Stimulated activated naive CD8-positive, alpha-beta T cell treated with anti-CD3 and anti-CD28 coated beads, Interleukin-15, Interleukin-2, amounts not matched to agents 100 U/mL and 50 U/mL, for 24 hours (primary cell): ENCODE measurements at regions not wholly inside any gene's neighbourhood (a gene's known extent, or its start where the extent isn't known, plus 50 kb on each side); places are given as distances from the start of the nearest gene placed in this dataset.
"Not testable (repeated sequence)": the region's sequence is repeated elsewhere in the genome, so short reads cannot be mapped to it uniquely, and the experiment has no call there.

Experiments used
- ATAC-seq: fragments of 150-1000 bp; cut with Tn5 transposase; one replicate; pipeline ENCODE4 v1.10.0; 2021
- DNase-seq: peaks from one replicate; pipeline ENCODE4 v3.0.0; 2021

DNA sequence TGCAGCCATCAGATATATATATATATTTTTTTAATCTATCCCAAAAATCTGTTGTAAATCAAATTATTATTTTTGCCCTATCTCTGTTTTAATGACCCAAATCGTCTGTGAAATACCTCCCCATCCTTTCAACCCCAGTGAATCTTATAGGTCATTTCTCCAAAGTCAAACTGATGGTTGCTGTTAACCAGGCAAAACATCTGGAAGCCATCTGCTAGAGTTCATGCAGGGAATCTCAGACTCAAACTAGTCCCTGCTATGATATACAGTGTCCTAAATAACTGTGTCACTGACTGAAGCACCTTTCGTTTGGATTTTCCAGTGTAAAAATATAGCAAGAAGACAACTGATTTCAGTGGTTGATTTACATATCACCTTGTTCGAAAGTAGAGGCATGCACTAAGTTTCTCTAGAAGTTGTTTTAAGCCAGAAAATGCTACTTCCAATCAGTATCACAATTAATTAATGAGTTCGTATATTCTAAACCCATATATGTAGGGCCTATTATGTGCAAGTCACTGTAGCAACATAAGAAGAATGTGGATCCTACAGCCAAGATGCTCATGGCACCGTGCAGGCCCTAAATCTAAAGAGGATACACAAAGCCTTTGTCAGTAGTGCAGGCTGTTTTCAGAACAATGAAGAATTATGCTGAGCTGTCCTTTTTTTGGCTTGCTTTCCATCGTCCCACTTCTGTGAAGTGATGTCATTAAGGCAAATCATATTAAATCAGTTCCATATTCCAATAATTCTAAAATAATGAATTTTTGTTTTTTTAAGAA, 566.0 kb downstream of the STK39 start:
- ATAC-seq (no peak), DNase-seq (no peak)

DNA sequence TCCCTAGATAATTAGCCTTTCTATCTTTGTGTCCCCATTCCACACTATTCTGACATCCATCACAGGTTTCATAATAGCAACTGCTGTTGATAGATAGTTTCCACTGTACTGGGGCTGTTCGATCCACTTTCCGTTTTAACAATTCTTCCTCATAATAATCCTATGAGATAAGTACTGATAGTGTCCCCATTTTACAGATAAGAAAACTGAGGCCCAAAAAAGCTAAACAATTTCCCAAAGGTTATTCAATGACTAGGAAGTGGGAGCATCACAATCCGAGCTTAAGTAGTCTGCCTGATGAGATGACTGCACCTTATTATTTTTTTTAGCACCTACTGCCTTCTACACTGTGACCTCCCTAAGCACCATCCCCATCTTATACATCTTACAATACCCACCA, 569.2 kb downstream of the STK39 start:
- no peak for ATAC-seq

DNA sequence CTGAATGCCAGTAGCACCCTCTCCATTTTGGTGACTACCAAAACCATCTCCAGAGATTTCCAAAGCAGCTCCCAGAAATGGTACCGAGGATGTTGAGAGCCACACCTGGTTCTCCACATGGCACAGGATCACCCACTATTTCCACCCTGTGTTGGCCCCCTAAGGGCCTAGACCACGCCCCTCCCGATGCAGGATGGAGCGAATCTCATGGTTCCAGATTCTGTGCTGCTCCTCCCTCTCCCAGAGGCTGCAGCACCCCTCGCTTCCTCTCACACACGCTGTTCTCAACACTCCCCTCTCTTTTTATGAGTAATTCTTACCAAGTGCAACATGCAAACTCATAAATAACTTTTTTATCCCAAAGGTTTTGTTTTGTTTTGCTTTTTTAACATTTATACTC, 571.5 kb downstream of the STK39 start:
- DNase-seq (no peak), ATAC-seq (no peak)

More for the DNA sequence above, 569.2 kb downstream of the STK39 start:
- DNase-seq, result no peak

DNA sequence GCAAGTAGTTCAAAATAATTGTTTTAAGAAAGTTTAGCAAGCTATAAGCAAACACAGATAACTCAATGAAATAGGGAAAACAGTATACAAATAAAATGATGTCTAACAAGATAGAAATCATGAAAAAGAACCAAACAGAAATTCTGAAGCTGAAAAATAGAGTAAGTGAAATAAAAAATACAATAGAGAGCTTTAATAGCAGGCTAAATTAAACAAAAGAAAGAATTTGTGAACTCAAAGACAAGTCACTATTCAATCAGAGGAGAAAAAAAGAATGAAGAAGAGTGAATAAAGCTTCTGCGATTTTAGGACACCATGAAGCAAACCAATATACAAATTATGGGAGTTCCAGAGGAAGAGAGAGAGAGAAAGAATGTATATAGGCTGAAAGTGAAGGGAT, 576.8 kb downstream of the STK39 start:
- no peak for ATAC-seq
- DNase-seq, result no peak

DNA sequence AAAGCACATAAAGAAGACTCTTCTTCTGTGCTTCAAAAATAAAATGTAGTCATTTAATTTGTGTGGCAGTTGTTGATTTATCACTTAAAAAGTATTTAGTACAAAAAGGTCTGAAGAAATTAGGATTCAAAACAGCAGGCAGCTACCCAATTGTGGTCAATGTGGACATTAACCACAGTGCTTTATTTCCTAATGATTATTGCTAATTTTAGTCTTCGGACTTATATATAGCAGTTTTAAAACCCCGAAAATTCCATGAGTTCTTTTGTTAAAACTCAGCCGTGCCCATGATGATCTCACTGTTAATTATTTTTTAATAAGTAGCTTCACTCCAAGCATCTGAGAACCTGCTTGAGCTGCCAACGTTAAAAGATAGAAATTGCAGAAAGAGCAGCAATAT, 594.3 kb downstream of the STK39 start:
- DNase-seq (no peak), ATAC-seq (no peak)

DNA sequence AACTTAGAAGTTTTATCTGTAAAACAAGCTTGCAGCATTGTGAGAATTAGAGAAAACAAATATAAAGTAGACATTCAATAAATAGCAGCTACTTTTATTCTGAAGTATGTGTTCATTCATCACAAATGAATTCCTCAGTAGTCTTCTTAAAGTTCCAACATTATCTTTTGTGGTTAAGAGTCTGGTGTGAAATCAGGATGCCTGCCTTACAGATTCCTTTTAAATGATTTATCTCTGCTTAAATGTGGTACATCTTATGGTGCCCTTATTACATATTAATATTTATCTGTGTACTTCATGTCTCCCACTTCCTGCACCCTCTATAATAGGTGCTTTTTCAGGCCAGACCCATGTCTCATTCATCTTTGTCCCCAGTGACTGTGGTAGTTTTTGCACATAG, 595.0 kb downstream of the STK39 start:
- DNase-seq (no peak), ATAC-seq (no peak)

DNA sequence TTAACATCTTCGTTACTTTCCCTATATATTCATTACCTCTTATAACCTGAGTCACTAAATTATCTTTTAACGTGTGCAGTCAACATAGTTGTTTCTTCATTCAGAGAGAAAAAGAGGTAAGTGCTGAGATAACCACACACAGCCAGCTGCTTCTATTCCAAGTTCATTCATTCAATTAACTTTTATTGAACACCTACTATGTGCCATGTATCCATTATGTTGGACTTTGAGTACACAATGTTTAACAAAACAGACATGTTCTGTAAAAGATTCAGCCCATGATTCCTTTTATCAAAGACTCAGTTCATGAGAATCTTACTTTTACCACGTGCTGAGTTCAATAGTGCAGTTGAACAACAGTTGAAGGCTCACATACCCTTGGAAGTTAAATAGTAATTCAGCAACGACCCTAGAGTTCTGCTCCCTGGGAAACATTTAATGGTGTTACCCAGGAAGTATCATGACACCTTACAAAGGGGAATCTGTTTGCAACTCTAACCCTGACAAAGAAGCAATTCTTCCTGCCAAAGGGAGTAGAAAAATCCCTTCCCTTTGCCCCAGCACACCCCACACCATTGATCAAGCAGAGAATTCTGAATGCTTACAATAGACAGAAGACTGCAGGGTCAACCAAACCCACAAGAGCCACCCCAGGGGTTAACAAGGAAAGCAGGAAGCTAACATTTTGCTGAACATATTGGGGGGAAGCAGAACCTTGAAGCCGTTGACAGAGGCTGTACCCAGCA, 595.8 kb downstream of the STK39 start:
- ATAC-seq (no peak), DNase-seq (no peak)

DNA sequence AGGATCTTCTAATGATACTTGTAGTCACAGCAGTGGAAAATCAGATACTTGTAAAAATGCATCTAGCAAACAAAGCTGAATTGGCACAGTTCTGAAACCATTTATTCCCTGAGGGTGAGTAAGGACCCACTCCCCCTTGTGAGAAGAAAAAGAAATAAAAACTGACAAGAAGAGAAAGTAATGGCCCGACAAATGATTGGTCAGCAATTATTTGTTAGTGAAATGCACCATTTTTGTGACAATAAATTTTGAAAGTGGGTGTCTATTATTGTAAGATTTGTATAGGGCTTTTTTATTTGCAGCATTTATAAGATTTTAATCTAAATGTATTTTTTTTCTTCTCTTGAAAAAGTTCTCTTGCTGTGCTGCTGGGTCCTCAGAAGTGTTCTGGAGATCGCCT, 600.8 kb downstream of the STK39 start:
- DNase-seq (no peak), ATAC-seq (no peak)

DNA sequence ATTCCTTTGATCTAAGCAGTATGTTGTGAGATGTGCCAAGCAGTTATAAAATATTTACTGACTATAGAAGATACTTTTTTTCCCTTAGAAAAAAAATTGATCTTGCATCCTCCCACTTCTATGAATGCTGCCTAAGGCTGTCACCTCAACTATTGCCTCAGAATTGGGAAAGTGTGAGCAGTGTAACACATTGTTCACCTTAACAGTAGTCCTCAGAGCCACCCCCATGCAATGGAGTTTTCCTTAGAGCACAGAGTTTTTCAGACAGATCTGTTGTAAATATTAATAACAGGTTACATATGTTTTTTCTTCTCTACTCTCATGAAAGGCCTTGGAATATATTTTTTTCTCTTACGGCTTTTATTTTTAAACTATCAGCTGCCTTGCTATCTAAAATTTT, 607.3 kb downstream of the STK39 start:
- no peak for ATAC-seq

DNA sequence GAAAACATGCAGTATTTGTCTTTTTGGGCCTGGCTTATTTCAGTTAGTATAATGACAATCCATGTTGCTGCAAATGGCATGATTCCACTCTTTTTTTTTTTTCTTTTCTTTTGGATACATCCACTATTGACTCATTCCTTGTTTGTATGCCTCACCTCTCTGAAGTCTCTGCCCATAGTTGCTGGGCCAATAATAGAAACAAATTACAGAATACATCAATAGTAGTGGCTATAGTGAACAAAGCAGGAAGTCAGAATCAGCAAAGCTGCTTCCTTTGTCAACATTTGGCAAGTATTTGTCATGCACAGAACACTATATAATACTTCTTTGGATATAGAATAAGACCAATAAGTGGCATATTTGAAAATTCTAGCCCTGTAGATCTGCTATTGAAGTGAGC, 609.7 kb downstream of the STK39 start:
- no peak for ATAC-seq
- no peak for DNase-seq

More for the DNA sequence above, 607.3 kb downstream of the STK39 start:
- no peak for DNase-seq

DNA sequence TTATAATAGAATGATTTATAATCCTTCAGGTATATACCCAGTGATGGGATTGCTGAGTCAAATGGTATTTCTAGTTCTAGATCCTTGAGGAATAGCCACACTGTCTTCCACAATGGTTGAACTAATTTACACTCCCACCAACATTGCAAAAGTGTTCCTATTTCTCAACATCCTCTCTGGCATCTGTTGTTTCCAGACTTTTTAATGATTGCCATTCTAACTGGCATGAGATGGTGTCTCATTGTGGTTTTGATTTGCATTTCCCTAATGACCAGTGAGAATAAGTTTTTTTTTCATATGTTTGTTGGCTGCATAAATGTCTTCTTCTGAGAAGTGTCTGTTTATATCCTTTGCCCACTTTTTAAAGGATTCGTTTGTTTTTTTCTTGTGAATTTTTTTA, 615.1 kb downstream of the STK39 start:
- ATAC-seq, result not testable (repeated sequence)

DNA sequence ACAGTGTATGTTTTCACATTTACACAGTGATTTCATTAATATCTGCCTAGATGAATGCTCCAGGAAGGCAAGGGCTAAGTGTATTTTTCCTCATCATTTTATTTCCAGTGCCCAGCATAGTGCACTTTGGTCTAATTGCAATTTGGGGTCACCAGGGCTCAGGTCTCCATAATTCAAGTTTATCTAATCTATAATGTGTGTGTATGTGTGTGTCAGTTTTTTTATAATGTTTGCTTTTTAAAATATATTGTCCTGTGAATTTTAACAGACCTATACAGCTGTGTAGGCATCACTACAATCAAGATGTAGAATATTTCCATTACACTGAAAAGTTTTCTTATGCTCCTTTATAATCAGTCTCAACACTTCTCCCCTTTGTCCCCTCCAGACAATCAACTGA, 620.4 kb downstream of the STK39 start:
- ATAC-seq (no peak), DNase-seq (no peak)

More for the DNA sequence above, 615.1 kb downstream of the STK39 start:
- not testable (repeated sequence) for DNase-seq

DNA sequence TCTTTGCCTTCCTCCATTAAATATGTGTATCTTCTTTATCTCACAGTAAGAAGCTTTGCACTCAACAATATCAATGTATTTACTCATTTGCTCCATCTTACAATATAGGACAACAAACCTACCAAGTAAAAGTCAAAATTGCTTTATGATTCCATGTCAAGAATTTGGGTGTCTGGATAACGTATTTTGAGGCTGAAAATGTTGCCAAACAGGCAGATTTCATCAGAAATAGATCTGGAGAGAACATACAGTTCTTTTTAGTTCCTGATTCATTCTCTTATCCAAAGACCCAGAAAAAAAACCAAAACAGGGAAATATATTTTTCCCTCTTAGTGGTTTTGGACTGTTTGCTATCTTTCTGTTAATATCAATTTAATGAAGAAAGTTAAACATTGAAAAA, 621.1 kb downstream of the STK39 start:
- DNase-seq (no peak), ATAC-seq (no peak)

DNA sequence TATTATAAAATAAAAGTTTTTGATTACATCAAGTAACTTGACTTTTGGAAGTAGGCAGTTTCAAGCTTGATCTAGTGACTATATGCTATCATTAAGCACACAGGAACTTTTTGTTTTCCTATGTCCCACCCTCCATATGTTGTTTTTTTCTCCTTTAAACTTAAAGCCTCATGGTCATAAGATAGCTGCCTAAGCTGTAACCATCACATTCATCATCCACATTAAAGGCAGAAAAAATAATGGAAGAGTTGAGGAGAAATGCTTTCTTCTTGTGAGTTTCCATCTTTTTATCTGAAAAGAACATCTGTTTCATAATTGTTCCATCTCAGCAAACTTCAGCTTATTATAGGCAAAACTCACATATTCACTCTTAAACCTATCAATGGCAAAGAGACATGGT, 630.4 kb downstream of the STK39 start:
- no peak for ATAC-seq
- DNase-seq, result no peak

DNA sequence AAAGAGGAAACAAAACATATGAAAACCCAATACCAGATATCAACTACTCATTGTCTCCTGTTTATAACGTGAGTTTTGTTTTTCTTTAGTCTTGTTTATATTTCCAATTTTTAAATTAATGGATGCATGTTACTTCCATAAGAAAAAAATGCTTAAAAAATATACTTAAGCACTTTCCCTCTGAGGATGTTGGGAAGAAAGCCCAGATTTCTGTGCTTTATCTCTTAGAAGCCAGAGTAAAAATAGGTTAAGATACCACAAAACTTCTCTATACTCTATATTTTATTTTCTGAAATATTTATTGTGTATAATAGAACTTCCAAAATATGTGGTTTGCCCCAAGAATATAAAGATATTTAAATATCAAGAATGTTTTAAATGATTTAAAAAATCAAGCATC, 633.9 kb downstream of the STK39 start:
- no peak for ATAC-seq
- DNase-seq, result no peak

DNA sequence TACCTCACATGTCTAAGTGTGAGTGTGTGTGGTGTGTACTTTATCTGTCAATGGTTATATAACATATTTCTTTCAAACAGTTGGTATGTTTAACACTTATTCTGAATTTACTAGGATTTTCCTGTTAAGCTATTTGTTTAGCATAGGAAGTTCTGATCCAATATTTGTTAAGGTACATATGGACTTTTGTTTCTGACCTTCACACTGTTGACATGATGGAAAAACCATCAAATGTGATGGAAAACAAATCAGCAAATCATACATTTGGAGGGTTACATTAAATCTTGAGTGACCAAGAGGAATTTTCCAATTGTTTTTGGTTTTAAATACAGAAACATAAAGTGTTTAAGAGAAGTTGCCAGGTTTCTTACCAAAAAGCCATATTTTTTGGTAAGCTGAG, 638.9 kb downstream of the STK39 start:
- DNase-seq (no peak), ATAC-seq (no peak)

DNA sequence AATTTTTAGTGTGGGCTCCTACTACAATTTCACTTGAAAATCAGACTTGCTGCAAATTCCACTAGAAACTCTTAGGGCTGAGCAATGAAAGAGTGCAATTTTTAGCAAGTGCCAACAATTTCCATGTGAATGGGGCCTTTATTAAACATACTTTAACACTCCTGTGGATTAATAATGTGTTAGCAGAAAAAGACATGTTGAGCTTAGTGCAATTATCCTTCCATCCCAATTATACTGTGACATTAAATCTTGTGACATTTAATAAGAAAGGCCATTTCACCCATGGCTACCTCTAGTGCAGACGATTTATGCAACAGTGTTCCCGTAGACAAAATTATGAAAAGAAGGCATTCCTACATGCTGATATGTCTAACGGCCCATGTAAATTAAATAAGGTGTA, 639.7 kb downstream of the STK39 start:
- ATAC-seq (no peak), DNase-seq (no peak)

DNA sequence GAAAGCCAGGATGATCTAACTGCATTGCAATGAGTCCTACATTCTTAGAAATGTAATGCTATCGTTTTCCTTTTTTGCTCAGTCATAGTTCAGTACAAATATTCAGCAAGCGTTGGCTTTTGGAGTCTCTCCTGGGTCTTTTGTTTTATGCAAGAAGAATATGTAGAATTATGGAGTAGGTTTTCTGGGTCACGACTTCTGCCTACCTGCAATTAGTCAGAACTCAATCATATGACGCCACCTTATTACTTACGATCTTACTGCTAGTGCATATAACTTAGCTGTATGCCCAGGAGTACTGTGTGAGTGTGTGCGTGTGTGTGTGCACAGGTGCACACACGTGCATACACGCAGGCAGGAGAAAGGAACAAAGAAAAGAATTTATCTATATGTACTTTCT, 640.2 kb downstream of the STK39 start:
- DNase-seq, result no peak
- no peak for ATAC-seq

DNA sequence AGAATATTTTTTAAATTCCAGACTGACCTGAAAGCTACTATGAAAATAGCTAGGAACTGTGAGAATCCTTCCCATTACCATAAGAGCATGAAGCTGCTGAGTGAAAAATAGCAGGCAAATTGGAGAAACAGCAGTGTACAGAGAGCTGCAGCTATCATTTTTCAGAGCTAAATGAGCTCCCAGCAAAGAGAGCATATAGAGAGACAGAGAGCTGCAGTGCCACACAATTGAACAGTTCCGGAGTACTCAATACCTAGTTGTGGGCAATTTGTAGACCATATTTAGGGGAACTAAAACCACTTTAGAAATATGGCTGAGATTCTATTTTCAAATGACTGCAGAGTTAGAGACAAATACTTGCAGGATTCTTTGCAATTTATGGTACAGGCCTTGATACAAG, 645.3 kb downstream of the STK39 start:
- no peak for DNase-seq
- no peak for ATAC-seq

DNA sequence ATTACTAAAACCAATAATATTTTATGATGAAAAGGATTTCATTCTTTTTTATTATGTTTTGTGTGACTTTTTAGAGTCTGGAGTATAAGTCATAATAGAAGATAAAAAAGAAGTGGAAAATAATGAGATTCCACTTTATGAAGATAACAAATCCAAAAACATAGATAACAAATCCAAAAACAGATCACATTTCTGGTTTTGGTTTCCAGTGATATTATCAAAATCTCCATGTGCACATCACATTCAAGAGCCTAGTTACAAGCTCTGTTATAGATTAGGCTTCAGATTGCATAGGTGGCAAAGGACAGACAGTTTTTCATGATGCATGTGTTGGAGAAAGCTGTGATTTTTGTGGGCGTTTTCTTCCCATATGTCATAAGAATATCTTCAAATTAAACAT, 648.2 kb downstream of the STK39 start:
- DNase-seq (no peak), ATAC-seq (no peak)

DNA sequence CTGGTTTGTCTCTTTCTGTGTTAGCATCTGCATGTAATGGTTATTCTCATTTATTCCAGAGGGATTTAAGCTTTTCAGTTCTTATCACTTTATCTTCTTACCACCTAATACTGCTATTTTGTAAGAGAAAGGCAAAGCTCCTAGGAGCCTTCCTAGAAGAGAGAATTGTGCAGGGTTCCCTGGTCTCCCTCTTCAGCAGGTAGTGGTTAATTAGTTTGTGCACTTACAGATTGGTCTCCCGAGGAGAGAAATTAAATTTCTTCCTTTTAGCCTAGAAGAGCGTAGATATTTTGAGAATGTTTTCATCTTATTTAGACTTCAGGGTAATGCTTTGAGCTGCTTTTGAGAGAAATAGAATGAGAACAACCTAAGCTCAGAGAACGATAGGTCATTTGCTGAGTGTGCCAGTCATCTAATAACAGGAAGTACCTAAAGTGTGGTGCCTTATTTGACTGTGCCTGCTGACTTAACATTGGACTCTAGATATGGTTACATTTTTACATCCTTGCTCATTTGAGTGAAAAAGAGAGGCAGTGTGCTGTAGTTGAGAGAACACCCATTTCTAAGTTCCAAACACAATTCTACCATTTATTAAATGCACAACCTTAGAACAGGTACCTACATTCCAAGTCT, 651.4 kb downstream of the STK39 start:
- no peak for ATAC-seq

DNA sequence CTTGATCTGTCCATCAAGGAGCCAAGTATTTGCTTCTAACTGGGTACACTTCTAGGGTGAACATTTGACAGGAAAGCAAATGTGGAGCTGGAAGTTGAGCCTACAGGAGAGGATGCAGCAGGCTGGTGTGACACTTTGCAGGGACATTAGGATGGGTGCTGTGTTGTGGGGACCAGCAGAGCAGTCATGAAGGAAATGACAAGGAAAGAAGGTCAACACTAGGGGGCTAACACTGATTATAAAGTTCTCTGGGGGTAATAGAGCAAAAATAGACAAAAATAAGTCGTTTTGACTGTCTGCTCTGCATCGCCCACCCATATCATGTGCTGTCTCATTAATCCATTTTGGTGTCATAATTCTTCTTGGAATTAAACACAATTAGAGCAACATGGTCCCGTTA, 652.4 kb downstream of the STK39 start:
- DNase-seq (no peak), ATAC-seq (no peak)

More for the DNA sequence above, 651.4 kb downstream of the STK39 start:
- no peak for DNase-seq

DNA sequence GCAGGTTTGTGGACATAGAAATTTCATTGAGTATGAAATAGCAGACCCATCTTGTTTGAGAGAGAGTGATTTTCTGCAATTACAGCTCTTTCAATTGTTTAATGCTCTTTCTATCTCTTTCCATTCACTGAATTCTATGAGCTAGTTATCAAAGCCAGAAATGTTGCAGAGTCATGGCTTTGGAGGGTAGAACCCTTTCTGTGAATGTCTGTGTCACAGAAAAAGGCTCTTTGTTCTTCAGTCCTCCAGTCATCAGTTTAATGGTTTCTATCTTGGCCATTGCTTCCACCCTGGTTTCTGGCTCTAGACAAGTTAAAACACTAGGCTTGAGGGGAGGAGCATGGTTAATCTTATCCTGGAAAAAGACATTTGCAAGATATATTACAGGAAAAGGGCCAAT, 655.0 kb downstream of the STK39 start:
- no peak for DNase-seq
- no peak for ATAC-seq
